Osteoblast (primary cell): ENCODE measurements at regions not wholly inside any gene's neighbourhood (a gene's known extent, or its start where the extent isn't known, plus 50 kb on each side); places are given as distances from the start of the nearest gene placed in this dataset.

Experiments used
- DNase-seq: peaks from one replicate; pipeline ENCODE4 v3.0.0; 2011; ENCODE audit warnings: low spot score, mixed read lengths; ENCODE audit not compliant: insufficient read length; ENCODE audit errors: missing footprints
- H2AFZ ChIP-seq: 2 replicates; pipeline ENCODE4 v1.6.0; 2011; ENCODE audit warnings: mild to moderate bottlenecking, low read length
- H3K27ac ChIP-seq: 2 replicates; pipeline ENCODE4 v1.5.1; 2011; ENCODE audit warnings: mild to moderate bottlenecking, low read depth, low read length, moderate library complexity
- H3K27me3 ChIP-seq: 2 replicates; pipeline ENCODE4 v1.6.0; 2012; ENCODE audit warnings: mild to moderate bottlenecking, control low read depth, inconsistent platforms, low read length, moderate library complexity; ENCODE audit not compliant: insufficient read depth
- H3K36me3 ChIP-seq: 2 replicates; pipeline ENCODE4 v1.5.1; 2011; ENCODE audit warnings: mild to moderate bottlenecking, low read length, control low read depth, moderate library complexity; ENCODE audit not compliant: insufficient read depth
- H3K4me1 ChIP-seq: 2 replicates; pipeline ENCODE4 v1.5.1; 2011; ENCODE audit warnings: mild to moderate bottlenecking, low read length, control low read depth, moderate library complexity; ENCODE audit not compliant: insufficient read depth
- H3K4me2 ChIP-seq: 2 replicates; pipeline ENCODE4 v1.6.0; 2011; ENCODE audit warnings: mild to moderate bottlenecking, low read length; ENCODE audit not compliant: insufficient read depth
- H3K4me3 ChIP-seq: fragments of 200-600 bp; sonication (generic); 3 replicates; pipeline ENCODE4 v1.5.1; 2012; ENCODE audit warnings: mild to moderate bottlenecking, low read length, inconsistent platforms; ENCODE audit not compliant: insufficient read depth
- H3K79me2 ChIP-seq: 2 replicates; pipeline ENCODE4 v1.6.0; 2012; ENCODE audit warnings: mild to moderate bottlenecking, low read length, control low read depth, inconsistent platforms; ENCODE audit not compliant: insufficient read depth
- H3K9me3 ChIP-seq: 2 replicates; pipeline ENCODE4 v1.5.1; 2011; ENCODE audit warnings: low read depth, low read length, control low read depth
- H4K20me1 ChIP-seq: 2 replicates; pipeline ENCODE4 v1.6.0; 2012; ENCODE audit warnings: mild to moderate bottlenecking, low read length, control low read depth; ENCODE audit not compliant: insufficient read depth
- CTCF ChIP-seq: IDR thresholded peaks from 2 replicates; pipeline ENCODE4 v1.5.1; 2011; ENCODE audit warnings: mild to moderate bottlenecking, low read depth, low read length, moderate library complexity; ENCODE audit errors: extremely low read depth

GRCh38 chr11:104624021-104624420 lies 274.2 kb downstream of the CASP12 start:
- no peaks in the 10 kb centered on the region for H4K20me1 ChIP-seq
- no peaks in the 10 kb centered on the region for H3K36me3 ChIP-seq
- H2AFZ ChIP-seq: no peak overlapping the region
- no peak overlapping the region for H3K4me2 ChIP-seq
- no peak overlapping the region for H3K27ac ChIP-seq
- no peaks in the 10 kb centered on the region for H3K27me3 ChIP-seq
- DNase-seq: no peak
- no peak overlapping the region for H3K4me3 ChIP-seq
- TF ChIP-seq CTCF: no peak
- H3K9me3 ChIP-seq: no peaks in the 10 kb centered on the region
- peaks cover 4% of the 10 kb centered on the region for H3K4me1 ChIP-seq
- no peaks in the 10 kb centered on the region for H3K79me2 ChIP-seq

GRCh38 chr11:104623518-104623917 lies 274.7 kb downstream of the CASP12 start:
- Histone ChIP-seq H2AFZ (no peak overlapping the region), H3K27ac (no peak overlapping the region), H3K4me2 (peak overlapping the region; percentile 9), H3K4me1 (peaks cover 4% of the 10 kb centered on the region), H3K79me2 (no peaks in the 10 kb centered on the region), H3K27me3 (no peaks in the 10 kb centered on the region), H3K36me3 (no peaks in the 10 kb centered on the region), H4K20me1 (no peaks in the 10 kb centered on the region), H3K9me3 (no peaks in the 10 kb centered on the region), H3K4me3 (no peak overlapping the region)
- TF ChIP-seq CTCF: no peak
- DNase-seq: no peak

GRCh38 chr11:104620991-104621390 lies 277.3 kb downstream of the CASP12 start:
- Histone ChIP-seq H4K20me1 (no peaks in the 10 kb centered on the region), H3K4me1 (peaks cover 4% of the 10 kb centered on the region), H2AFZ (no peak overlapping the region), H3K36me3 (no peaks in the 10 kb centered on the region), H3K4me2 (no peak overlapping the region), H3K9me3 (no peaks in the 10 kb centered on the region), H3K27ac (no peak overlapping the region), H3K27me3 (no peaks in the 10 kb centered on the region), H3K79me2 (no peaks in the 10 kb centered on the region), H3K4me3 (no peak overlapping the region)
- no peak for TF ChIP-seq CTCF
- no peak for DNase-seq

DNA sequence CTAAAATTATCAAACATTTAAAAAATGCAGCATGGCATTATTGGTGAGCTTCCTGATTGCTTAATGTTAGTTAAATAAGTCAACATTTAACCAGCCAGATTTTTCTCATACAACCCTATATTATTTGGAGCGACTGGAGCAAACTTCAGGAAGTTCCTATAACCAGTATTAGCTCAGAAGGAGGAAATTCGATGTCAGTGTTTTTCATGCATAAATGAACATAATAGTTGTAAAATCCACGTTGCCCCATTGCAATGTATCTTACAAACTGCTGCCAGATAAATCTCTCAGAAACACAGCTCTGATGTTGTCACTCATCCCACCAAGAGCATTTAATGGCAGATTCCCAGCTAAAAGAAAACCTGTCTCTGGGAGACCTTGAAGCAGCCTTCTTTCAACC lies 278.5 kb downstream of the CASP12 start:
- Histone ChIP-seq H3K4me1 (peaks cover 4% of the 10 kb centered on the region), H3K4me3 (no peak overlapping the region), H3K79me2 (no peaks in the 10 kb centered on the region), H4K20me1 (no peaks in the 10 kb centered on the region), H3K36me3 (no peaks in the 10 kb centered on the region), H3K27me3 (no peaks in the 10 kb centered on the region), H2AFZ (no peak overlapping the region), H3K4me2 (no peak overlapping the region), H3K9me3 (no peaks in the 10 kb centered on the region), H3K27ac (no peak overlapping the region)
- no peak for DNase-seq
- TF ChIP-seq CTCF: no peak
